ENCODE measurements at regions not wholly inside any gene's neighbourhood (a gene's known extent, or its start where the extent isn't known, plus 50 kb on each side); places are given as distances from the start of the nearest gene placed in this dataset.

DNA sequence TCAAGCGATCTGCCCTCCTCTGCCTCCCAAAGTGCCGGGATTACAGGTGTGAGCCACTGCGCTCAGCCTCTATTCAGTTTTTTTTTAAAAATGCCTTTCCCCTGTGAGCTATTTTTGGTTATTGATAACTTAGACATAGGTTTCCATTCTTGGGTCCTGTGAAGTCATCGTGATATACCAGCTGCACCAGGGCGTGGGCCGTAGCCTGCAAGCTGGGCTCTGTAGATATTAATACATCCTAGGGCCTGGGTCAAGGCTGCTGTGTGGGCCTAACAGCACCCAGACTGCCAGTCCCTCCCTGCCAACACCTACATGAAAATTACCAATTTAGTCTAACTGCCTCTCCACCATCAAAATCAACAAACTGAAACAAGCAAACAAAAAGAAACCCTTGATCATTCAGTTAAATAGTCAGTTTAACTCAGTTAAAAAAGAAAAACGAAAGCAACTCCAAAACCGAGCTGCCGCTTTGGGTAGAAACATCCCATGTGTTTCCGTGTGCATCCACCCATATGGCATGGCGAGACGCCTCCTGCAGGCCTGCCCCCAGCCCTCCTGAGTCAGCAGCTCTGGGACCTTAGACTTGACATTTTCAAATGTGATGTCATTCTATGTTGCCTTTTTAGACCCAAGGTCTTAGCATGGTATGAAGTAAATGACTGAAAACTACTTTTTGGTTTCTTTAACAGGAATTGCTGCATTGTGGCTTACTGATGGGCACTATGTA lies 330.2 kb downstream of the GLRX3 start:
- no peak for DNase-seq

- no peak for DNase-seq
Observed at GRCh38 chr10:130470286-130470685, 334.1 kb downstream of the GLRX3 start.

DNA sequence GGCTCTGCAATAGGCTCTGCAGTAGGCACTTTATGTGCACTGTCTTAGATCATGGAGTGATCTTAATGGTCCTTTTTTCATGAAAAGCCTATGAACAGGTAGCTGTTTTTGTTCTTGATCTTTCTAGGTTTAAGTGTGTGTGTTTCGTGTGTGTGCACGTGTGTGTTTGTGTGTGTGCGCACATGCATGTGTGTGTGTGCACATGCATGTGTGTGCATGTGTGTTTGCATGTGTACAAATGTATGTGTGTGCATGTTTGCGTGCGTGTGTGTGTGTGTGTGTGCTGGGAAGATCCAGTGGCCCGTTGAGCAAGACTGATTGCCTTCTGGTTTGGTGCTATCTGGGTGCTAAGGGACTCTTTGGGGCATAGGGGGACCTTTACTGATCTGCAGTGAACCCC lies 334.8 kb downstream of the GLRX3 start:
- DNase-seq, result no peak

- no peak for DNase-seq
Observed at GRCh38 chr10:130471486-130471885, 335.3 kb downstream of the GLRX3 start.

DNA sequence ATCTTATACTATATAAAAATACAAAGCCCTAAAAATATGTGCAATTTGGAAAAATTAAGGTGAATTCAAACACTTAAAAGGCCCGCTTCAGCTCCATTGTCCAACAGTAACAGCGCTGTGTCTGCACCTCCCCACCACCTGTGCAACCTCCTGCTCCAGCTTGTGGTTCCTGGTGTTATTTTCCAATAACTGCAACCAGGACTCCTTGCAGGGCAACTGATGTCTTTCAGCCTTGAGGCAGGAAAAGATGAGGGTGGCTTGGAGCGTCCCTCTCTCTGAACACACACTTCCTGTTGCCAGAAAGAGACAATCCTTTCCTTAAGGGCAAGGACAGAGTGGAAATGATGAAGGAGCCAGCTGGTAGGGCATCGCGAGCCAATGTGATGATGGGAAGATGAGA lies 336.0 kb downstream of the GLRX3 start:
- no peak for DNase-seq

- DNase-seq, result no peak
Observed at GRCh38 chr10:130474591-130474990, 338.4 kb downstream of the GLRX3 start.

DNA sequence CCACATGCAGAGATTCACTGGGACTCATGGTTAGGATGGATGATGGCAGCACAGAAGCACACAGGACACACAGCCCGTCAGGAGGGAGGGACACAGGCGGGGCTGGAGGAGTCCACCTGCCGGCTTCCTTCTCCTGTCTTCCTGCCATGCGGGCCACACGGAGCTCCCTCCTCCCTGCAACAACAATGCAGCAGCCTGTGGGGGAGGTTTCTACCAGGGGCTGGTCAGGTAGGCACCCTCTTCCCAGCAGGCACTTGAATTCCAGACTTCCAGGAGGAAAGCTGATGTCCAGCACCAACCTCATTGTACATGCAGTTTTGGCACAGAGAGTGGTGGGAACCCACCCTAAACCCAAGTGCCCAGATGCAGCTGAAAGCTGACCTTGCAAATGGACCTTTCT lies 341.2 kb downstream of the GLRX3 start:
- no peak for DNase-seq

- DNase-seq, result no peak
Observed at GRCh38 chr10:130479146-130479545, 343.0 kb downstream of the GLRX3 start.

DNA sequence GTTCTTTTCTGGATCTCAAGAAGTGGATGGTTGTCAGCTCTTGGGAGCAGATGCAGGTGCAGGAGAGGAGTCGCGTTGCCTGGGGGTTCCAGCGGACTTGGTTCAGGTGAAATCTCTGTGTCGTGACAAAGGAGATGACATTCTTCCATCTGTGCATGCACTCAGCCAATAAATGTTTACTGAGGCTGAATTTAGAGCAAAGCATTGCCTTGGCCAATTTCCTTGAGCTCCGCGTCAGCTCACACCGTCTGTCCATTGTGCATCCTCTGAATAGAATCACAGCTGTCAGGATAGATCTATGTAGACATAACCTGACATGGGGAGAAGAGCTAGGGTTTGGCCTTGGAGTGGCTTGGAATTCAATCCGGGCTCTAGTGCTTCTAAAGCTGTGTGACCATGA lies 343.7 kb downstream of the GLRX3 start:
- DNase-seq, result no peak

DNA sequence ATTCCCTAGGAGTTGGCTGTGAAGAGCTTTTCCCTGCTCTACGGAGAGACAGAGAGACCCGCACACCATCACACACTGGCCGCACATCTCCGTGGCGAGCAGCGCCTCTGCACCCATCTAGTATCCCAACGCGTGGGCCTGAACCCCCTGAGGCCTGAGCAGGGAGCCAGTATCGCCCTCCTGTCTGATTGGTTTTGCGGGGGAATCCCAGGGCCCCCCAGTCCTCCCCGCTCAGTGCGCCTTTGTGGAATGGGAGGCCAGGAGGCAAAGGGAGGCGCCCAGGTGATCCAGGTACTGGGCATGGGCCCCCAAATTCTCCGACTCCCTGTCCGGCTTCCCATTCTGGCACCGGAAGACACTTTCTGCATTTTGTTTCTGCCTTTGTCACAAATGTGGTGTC lies 344.3 kb downstream of the GLRX3 start:
- DNase-seq, result no peak

- no peak for DNase-seq
Observed at GRCh38 chr10:130481076-130481930, 345.1 kb downstream of the GLRX3 start.

DNA sequence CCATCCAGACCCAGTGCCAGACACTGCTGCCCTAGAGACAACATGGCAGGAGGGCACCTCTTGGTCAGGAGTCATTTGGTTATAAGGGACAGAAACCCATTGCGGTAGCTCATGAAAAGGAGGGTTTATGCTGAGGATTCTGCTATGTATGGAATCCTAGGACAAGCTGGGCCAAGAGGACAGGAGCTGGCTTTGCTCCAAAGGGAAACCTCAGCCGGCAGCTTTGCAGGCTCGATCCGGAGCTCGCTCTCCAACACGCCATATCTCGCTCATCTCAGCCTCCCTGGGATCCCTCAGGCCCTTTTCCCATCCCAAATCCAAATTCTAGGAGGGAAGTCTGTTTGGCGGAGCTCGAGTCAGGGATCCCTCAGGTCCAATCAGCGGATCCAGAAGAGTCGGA lies 345.7 kb downstream of the GLRX3 start:
- no peak for DNase-seq

GRCh38 chr10:130483691-130484467 lies 347.7 kb downstream of the GLRX3 start:
- DNase-seq, result no peak

DNA sequence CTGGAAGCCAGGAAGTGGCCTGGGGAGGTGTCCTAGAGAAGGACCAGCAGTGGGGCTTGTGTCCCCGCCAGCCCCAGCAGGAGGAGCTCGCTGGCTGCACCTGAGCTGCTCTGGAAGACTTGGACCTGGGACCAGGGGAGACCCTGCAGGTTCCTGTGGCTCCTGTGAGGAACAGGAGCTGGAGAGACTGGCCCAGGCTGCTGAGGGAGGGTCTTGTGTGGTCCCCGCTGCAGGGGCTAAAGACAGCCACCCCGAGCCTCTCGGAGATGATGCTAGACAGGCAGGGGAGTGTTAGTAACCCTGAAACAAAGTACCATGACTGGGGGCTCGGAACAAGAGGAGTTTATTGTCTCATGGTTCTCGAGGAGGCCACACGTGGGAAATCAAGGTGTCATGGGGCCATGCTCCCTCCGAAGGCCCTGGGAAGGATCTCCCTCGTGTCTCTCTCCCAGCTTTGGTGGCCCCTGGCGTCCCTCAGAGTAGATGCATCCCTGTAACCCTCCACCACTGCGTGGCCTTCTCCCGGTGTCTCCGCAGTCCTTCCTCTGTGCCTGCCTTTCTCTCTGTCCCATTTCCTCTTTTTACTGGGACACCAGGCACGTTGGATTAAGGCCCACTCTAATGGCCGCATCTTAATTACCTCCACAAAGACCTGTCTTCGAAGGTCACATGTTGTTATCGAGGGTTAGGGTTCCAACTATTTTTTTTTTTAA lies 348.4 kb downstream of the GLRX3 start:
- DNase-seq, result no peak

- no peak for DNase-seq
Observed at GRCh38 chr10:130485236-130485957, 349.2 kb downstream of the GLRX3 start.

- DNase-seq, result no peak
Observed at GRCh38 chr10:130485958-130486895, 350.0 kb downstream of the GLRX3 start.

GRCh38 chr10:130486906-130487305 lies 350.7 kb downstream of the GLRX3 start:
- no peak for DNase-seq

GRCh38 chr10:130487566-130487965 lies 351.4 kb downstream of the GLRX3 start:
- DNase-seq, result no peak

- no peak for DNase-seq
Observed at GRCh38 chr10:130489891-130490290, 353.7 kb downstream of the GLRX3 start.

GRCh38 chr10:130491011-130491692 lies 355.0 kb downstream of the GLRX3 start:
- no peak for DNase-seq

DNA sequence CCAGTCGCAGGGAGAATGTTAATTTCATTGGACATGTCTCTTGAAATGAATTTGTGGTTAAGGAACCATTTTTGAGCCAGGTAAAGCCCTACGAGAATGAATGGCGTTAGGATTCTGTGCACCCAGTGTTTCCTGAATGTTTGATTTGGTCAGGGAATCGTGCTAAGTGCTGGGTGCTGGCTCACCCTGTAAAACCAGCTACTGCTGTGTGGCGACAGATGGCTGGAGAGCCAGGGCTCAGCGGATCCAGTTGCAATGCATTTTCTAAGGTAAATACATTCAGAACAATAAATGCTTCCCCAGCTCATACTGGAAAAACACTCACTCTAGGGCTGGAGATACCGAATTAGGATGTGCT lies 355.5 kb downstream of the GLRX3 start:
- DNase-seq, result no peak

Measured in activated naive CD4-positive, alpha-beta T cell (primary cell).